Dermis blood vessel endothelial cell (primary cell): ENCODE measurements at regions not wholly inside any gene's neighbourhood (a gene's known extent, or its start where the extent isn't known, plus 50 kb on each side); places are given as distances from the start of the nearest gene placed in this dataset.

Experiments
- DNase-seq: peaks from one replicate; pipeline ENCODE4 v3.0.0; 2010

DNA sequence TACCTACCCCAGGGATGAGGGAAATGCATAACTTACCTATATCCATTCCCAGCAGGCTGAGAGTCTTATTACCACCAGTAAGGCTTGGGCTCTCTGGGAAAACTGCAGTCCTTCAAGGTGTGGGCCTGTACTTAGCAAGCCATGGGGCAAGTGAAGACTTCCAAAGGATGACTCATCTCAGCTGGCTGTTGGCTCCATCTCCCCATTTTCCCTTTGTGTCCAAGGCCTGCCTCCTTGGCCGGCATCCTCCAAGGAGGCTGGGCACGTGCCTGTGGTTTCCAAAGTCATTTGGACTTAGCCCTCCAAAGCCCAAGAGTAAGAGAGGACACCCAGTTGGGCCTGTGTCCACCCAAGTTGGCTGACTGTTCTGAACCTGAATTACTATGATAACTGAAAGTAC is 89.8 kb downstream of the TMEM100 start:
- DNase-seq = no peak

DNA sequence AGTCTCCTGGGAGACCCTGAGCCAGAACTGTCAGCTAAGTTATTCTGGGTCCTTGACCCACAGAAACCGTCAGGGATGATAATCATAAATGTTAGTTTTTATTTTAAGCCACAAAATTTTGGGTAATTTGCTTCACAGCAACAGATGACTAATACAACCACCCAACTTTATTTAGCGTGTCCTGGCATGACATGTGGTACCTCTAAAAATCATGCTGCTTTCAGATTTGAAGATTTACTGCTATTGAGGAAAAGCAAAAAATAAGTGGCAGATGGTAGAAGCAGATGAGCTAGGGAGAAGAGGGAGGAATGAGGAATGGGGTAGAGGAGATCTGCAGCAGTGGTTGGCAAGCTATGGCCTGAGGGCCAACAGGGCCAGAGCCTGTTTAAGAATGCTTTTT is 90.4 kb downstream of the TMEM100 start:
- no peak for DNase-seq

DNA sequence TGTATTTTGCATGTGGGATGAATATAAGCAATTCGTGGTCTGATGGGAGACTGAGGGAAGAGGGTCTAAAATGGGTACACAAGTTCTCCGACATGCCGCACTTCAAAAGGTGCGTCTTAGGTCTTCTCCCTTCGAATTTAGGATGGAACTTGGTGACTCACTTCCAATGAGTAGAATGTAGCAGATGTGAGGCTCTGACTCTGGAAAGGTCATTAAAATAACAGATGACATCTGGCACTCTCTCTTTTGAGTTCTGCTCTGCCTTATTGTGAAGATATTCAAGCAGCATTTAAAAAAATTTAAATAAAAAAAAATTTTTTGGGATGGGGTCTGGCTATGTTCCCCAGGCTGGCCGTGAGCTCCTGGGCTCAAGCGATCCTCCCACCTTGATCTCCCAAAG is 92.7 kb downstream of the TMEM100 start:
- DNase-seq = no peak

DNA sequence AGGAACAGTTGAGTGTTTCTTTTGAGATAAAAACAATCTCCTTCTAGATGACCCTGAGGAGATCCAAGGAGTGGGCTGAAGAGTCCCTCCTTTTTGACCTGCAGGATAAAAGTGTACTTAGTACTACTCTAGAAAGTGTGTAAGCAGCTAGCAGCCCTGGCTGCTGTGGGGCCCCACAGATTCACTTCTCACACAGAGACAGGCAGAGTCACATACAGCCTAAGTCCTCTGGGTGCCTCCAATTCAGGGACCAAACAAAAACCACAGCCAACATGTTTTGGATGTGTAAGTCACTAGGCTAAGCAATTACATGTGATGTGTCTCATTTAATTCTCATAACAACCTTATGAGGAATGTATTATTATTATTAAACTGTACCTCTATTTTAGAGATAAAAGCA is 97.1 kb downstream of the TMEM100 start:
- no peak for DNase-seq

DNA sequence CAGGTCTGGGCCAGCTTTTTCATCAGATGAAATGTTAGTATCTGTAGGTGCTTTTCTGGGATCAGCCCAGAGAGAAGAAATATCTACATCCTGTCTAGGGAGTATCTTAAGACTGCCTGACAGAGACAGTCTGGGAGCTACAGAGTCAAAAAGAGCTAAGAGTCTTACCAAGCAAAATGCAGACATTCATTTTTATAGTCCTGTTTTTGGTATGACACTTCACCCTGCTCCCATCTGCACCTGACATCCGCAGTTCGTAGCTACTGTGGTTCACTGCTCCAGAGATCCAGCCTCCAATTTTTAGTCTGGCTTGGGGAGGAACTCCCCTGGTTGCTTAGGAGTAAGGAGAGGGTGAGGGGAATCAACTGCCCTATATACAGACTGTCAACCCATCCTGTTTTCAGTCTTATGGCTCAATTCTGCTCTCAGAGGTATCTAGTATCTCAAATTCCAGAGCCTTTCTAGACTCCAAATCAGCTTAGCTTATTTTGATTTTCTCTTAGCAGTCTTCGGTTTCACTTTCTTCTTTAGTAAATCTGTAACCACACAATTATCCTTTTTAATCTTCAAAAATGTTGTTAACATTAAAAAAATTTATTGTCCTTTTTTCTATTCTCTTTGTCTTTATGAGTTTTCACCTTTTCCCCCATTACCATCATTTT is 97.8 kb downstream of the TMEM100 start:
- no peak for DNase-seq

DNA sequence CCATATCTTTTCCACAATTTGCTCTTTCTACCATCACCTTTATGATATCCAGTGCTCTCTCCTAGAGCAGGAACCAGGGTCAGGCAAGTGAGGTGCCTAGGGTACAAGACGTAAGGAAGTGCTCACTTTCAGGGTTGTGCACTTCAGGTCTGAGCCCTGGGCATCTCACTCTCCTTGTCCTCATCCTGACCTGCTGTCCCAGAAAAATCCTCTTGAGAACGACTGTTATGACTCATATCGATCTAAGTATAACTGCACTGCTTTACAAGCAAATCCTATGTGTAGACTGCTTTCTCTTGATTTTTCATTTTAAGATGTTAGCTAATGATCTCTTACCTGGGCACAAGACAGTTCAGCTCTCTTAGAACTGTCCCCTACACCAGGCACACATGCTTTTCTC is 100.1 kb downstream of the TMEM100 start:
- no peak for DNase-seq

DNA sequence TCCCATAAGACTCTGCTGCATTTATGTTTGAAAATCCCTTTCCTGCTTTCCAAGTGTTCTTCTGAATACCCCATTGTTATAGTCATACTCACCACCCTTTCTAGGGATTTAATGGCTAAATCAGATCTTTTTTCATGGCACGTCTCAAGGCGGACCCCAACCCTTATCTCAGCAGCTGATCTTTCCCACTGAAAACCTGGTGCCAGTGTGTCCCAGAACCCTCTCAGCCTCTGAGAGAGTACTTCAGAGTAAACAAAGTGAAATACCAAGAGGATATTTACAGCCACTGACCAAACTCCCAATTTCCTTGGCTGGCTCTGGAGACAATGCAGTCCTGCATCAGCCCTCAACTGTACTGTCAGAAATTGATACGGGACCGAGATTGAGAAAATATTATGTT is 101.7 kb downstream of the TMEM100 start:
- no peak for DNase-seq

DNA sequence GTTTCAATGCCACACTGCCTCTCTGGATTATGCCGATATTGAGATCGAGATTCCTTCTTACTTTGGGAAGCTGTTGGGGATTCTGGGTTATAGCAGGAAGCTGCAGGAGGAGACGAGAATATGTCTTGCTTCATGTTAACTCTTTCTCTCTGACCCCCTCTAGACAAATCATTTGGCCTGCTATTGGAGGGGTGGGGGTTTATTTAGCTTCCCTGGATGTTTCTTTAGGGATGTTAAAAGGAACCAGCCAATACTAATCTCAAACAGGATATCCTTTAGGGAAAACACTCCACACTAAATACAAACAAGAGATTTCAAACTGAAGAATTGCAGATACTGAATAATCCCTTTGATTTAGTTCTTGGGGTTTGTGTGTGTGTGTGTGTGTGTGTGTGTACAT is 102.6 kb downstream of the TMEM100 start:
- no peak for DNase-seq

DNA sequence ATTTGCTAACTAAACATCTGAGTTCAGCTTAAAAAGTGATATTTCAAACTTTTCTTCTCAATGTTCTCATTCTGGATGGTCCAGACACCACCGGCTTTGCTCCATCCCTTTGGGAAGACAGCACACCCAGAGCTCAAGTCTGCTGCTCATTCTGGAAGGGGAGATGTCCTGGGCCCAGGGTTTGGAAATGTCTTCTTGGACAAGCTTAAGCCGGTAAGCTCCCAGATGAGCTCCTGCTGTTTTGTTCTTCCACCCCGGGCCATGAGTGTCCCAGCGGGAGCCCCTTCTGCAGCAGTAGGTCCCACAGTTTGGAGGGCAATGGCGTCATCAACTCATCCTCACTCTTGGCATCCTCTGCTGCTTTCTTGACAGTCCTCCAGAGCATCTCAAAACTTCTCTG is 105.2 kb downstream of the TMEM100 start:
- DNase-seq = no peak

DNA sequence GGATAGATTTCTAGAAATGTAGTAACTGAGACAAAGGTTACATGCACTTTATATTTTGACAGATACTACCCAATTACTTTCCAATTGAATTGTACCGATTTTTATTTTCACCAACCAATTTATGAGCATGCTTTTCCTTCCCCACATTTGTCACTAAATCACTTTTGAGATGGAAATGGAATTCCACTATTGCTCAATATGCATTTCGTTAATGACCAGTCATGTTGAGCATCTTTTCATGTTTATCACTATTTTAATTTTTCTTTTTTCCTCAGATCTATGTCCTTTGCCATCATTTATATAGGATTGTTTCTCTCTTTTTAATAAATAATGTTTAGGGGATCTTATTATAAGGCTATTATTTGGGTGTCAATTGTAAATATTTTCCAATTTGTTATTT is 102.8 kb upstream of the SMIM36 start:
- DNase-seq = no peak

DNA sequence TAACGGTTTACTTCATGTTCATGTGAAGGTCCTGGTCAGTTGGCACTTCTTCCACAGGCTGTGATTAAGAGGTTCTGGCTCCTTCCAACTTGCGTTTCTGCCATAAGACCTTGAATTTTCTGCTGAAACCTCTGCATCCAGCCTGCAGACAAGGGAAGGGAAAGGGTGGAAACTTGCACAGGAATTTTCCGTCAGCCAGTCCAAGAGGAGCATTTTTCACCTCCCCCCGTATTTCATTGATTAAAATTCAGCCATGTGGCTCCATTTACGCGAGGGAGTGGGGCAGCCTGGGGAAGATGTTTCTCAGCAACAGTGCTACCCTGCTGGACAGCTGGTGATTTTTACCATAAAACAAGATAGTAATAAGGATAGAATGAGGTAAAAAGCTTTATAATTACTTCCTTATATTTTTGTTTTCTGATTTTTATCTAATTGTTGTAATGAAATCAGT is 101.5 kb upstream of the SMIM36 start:
- no peak for DNase-seq

DNA sequence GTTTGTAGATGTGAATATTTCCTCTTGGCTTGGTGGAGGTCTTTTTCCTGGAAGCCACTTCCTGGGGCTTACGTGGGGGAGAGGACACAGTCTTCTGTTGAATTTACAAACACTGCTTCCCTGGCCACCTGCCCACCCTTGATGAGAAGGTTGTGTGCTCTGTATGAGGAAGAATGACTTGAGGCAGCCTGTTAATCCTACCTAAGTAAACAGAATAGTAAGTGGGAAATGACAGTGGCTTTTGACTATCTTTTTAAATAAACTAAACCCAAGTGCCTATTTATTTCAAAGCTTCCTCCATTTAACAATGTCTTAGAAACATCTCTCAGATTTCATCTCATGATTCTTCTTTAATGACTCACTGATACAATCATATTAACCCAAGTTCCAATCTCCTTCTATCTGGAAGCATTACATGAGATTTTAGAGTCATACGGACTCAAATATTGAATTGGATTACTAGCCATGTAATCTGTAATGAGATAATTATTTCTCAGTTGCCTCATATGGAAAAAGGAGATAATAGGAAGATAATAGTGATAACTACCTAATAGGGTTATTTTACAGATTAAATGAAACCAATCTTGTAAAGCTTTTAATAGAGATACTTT is 96.6 kb upstream of the SMIM36 start:
- no peak for DNase-seq

DNA sequence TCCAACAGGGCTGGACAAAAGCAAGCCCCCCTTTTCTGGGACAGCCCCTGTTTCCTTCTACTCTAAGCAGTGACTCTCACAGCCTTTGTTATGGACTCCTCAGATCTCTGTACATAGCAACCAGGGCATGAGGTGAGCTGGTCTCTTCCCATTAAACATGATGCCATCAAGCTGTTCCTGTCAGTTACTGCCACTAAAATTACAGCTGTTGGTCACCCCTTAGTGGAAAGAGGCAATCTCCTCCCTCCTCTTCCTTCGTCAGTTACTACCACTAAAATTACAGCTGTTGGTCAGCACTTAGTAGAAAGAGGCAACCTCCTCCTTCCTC is 95.2 kb upstream of the SMIM36 start:
- no peak for DNase-seq

DNA sequence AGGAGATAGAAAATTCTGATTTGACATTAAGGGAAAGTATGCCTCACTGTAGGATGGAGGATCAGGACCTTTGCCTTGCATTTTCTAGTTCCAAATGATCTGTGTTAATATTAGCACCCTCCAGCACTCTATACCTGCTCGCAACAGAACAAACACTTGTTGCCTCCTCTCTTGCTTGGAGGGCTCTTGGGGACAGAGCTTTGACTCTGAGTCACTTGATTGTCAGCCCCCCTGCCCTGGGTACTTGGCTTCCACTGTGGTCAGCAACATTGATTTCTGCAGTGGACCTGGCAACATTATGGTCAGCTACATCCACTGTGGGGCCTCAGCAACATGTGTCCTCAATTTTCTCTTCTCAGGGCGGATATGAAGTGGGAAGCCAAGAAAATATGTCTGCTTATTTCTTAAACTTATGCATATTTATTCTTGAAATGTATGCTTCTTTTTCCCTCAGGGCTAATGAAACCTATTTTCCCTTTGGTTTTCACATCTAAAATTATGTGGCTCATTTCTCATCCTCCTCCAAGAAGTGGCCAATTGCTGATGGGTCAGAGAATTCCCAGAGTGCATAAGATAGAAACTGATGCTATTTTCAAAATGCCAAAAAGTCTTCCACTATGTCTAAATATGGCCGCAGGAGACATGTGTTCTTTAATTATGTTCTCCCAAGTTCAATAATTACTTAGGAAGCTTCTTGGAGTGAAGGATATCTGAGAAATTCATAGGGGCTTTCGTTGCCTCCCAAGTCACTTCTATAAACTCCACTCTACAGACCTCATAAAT is 94.6 kb upstream of the SMIM36 start:
- DNase-seq = no peak

DNA sequence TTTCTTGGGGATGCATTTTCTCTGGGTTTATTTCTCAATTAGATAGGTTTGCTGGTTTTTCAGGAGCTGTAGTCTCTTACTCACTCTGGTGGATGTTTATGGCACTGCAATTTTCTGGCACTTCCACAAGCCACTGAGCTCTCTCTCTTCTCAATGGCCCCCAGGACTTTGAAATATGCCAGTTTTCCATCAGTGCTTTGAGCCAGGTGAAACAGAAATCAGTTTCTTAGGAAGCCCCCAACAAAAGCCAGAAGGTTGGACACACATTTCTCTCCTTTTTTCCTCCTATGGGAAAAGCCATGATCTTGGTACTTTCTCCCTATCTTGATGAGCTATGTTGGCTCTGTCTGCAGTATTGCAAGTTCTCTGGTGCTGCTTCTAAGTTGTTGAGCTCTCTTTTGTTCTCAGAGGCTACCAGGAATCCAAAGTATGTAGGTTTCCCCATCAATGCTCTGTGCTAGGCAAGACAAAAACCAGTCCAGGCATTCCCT is 90.7 kb upstream of the SMIM36 start:
- DNase-seq = peak; percentile 79

DNA sequence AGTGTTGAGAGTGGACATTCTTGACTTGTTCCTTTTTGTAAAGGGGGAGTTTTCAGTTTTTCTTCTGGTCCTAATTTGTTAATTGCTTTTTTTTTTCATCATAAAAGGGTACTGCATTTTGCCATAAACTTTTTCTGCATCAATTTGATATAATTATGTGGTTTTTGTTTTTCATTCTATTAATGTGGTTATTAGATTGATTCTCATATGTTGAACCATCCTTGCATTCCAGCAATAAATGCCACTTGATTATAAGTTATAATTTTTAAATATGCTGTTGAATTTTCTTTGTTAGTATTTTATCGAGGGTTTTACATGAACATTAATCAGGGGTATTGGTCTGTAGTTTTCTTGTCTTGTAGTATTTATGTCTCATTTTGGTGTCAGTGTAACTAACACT is 87.2 kb upstream of the SMIM36 start:
- no peak for DNase-seq

DNA sequence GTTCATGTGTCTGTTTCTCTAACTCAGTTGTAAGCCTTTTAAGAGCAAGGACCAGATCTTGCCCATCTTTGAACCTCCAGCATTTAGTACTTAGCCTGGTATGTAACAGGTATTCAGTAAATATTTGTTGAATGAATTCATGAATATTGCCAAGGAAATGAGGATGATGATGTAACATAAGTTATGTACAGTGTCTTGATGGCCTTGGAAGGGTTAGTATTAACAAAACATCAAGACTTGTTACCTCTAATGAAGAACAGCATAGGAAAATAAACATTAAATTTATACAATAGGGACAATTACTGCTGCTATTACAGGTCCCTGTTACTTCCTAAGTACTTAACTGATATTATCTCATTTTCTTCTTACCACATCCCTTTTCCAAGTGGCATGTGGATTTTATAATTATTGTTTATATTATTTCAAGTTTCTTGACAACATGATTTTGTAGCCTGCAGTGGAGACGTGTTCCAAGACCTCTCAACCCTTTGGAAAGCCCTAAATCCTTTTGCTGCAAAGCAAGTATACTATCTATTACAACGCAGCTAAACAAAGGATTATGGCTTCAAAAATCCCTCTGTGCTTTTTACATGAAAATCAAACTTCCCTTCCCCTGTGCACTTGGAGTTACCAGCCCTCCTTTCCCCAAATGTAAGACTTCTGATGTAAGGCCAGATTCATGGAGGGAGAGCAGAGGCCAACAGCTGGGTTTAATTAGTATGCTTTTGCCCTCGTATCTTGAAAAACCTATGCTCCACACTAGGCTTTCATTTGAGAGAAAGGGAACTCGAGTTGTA is 77.4 kb upstream of the SMIM36 start:
- peak; percentile 21 for DNase-seq

DNA sequence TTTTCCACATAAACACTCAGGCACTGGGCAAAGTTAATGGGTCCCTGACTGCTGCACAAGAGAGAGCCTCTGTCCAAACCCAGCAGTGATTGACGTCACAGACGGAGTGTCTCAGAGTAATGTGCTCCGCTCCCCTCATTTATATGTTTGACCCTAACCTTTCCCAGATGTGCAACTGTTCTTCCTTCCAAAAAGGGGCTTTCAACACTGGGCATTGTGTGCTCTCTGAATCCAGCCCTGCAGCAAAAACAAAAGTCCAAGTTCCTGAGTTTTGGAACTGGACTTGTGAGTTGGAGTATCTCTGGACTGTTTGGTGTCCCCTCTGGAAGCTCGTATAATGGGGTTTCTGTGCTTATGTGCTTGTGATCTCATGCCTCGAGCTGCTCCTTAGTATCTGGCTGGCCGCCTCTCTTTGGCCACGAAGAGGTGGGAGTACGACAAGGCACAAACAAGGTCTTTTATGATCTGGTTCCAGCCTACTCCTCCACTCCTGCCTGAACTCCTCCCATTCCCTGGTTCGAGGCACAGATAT is 76.4 kb upstream of the SMIM36 start:
- peak; percentile 24 for DNase-seq

DNA sequence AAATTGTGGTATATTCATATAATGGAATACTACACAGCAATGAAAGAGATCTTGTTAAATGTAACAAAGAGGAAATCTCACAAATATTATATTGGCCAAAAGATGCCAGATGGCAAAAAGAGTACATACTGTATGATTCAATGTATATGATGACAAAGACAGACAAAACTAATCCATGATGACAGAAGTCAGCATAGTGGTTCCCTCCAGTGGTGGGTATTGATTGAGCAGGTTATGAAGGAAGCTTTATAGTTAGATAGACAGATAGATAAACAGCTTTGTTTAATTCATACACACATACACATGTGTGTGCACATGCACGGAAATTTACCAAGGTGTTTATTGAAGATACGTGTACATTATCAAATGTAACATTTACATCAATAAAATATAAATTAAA is 74.4 kb upstream of the SMIM36 start:
- no peak for DNase-seq

DNA sequence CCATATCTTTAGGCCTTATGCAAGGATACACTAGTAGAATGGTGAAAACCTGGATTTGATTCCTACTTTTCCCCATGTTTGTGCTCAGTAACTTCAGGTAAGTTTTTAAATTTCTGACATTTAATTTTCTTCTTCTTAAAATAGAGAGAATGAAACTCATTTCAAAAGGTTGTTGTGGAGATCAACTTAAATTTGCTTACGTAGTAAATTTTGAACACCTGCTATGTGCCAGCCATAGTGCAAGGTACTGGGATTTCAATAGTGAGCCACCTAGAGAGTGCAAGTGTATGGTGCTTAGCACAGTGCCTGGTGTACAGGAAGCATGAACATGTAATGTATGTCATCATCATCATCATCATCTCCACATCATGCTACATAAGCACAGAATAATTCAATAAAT is 73.6 kb upstream of the SMIM36 start:
- no peak for DNase-seq

DNA sequence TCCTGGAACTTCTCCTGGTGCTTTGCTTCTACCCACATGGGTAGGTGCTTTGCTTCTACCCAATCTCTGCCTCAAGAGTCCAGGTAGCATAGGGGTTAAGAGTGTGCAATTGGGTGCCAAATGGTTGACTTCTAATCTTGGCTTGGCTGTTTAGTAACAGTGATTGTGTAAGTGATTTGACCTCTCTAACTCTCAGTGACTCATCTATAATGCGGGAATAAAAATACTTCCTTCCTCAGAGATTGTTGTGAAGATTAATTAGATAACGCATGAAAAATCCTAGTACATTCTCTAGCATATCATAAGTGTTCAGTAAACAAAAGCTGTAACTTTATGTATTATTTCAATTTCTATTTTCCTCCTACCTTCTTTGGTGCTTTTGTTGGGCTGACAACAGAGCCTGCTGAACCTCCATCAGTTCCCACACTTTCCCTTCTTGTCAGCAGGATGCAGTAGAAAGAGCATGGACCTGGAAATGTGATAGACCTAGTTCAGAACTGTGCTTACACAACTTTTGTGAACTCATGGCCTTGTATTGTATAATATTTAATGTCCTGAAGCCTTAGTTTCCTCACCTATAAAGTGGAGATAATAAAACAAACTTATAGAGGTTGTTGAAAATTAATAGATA is 72.9 kb upstream of the SMIM36 start:
- DNase-seq = peak; percentile 56

DNA sequence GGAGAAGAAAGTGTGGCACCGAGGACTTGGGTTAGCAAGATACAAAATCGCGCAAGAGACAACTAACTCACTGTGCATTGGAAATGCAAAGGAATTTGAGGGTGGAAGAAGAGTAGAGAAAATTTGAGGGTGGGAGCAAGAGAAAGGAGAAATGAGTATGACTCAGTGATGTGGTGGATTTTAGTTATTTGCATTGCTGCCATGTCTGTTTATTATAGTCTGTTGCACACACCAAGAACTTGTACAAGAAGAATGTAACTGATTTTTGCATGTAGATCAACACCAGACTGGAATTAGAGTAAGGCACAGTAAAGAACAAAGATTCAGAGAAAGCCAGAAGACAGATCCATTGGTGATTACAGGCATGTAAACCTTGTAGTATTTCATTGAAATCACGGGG is 71.6 kb upstream of the SMIM36 start:
- no peak for DNase-seq
